GM12801 (cell line): ENCODE measurements at regions not wholly inside any gene's neighbourhood (a gene's known extent, or its start where the extent isn't known, plus 50 kb on each side); places are given as distances from the start of the nearest gene placed in this dataset.

Source experiments
- CTCF ChIP-seq: IDR thresholded peaks from one replicate; pipeline ENCODE4 v1.5.1; 2011; ENCODE audit warnings: control low read depth; ENCODE audit not compliant: insufficient read length; ENCODE audit errors: extremely low read depth

DNA sequence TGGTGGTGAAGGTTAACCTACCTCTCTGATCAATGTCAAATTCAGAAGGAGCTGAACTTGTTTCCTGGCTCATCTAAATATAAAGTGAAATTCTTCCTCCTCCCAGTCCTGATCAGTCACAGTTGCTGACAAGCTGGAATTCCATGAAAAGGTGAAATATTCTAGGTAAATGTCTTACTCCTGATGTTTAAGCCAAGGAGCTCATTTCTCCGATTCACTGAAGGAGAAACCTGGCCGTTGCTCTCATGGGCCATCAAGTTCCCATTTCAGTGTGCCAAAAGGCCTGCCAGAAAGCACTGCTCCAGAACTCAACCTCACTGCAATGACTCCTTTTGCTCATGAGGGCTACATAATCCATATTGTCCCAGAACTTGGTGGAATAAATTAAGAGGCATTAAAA, 707.5 kb downstream of the GALC start:
- no peak for TF ChIP-seq CTCF

DNA sequence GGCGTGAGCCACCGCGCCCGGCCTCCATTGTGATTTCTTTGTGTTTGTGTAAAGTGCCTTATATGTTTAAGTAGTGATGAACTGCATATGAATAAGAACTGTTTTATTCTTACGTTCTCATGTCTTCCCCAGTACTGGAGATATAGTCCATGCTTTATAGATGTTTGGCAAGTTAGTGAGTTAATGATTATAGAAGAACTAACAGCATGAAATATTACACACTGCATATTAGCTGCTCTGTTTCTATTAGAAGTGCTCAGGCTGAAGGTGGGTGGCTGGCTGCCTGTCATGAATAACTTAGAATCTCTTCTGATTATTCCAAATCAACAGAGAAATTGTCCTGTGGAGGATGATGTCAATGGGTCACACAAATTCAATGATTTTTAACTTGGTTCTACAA, 709.4 kb downstream of the GALC start:
- no peak for TF ChIP-seq CTCF

DNA sequence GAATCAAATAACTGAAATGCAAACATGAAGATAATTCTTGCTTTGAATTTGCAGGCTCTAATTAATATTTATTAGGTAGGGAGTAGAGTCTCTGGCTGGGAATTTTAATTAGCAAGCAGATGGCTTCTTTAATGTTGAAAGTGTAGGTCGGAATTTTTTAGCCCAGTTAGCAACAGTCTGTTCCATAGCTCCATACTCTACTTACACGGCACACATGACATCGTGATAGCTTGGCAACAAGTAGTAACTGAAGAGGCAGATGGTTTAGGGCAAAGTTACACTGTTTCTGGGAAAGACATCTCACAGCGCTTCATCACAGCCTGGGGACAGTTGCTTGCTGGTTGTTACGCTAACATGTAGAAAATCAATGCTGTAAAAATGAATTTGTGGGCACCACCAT, 710.7 kb downstream of the GALC start:
- no peak for TF ChIP-seq CTCF

DNA sequence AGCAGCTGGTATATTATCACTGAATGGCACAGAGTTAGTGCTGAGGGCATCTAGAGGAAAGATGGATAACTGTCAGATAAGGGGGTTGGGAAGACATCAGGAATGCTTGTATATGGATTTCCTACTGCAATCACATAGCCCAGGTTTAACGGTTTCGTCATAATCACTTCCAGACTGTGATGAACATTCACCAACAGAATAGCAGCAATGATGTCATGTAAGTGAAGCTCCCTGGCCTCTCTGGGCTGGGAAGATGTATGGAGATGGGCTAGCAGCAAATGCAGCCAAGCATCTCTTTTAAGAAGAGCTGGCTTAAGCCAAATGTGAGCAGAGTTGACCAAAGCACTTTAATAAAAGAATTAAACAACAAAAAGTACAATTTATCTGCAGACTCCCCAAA, 714.6 kb downstream of the GALC start:
- no peak for TF ChIP-seq CTCF

GRCh38 chr14:87271331-87271730, 721.7 kb downstream of the GALC start:
- no peak for TF ChIP-seq CTCF

- TF ChIP-seq CTCF: no peak
Measured at GRCh38 chr14:87268997-87269396, 724.0 kb downstream of the GALC start.

DNA sequence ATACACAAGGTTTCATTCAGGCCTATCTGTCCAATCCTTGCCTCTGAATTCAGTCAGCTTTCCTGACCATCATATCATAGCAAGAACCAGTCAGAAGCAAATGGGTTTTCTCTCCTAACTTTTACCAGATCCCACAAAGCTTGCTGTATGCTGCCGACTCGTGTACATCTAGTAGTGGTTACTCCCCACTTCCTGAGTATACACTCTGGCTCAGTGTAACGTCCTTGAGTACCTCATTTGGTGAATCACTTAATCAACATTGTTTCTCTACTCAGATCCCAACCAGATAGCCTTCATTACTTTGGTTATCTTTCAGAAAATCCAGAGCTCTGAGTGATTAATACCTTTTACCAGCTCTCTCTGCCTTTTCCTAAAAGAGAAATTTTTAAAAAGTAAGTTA, 728.2 kb downstream of the GALC start:
- TF ChIP-seq CTCF: no peak

- TF ChIP-seq CTCF: no peak
Measured at GRCh38 chr14:87264272-87264785, 728.7 kb downstream of the GALC start.
